ENCODE measurements at regions not wholly inside any gene's neighbourhood (a gene's known extent, or its start where the extent isn't known, plus 50 kb on each side); places are given as distances from the start of the nearest gene placed in this dataset.

- TF ChIP-seq SAP30 (IDR thresholded peaks at IDR 0.05; ENCODE audit: insufficient read depth, insufficient replicate concordance, low read length) = no peak
- no peak for TF ChIP-seq CTBP2 (IDR thresholded peaks at IDR 0.05; ENCODE audit: borderline replicate concordance, insufficient read depth, insufficient read length, low read length)
- no peak for TF ChIP-seq JUN (IDR thresholded peaks at IDR 0.05; ENCODE audit: low read depth, low read length)
Observed at GRCh38 chr3:20668411-20668810, 482.4 kb upstream of the SGO1 start (continued).
